ENCODE measurements at regions not wholly inside any gene's neighbourhood (a gene's known extent, or its start where the extent isn't known, plus 50 kb on each side); places are given as distances from the start of the nearest gene placed in this dataset.

- Mint-ChIP-seq H3K36me3 (ENCODE audit: low read depth) (no peaks in the 10 kb centered on the region), H3K27me3 (ENCODE audit: low read depth) (no peaks in the 10 kb centered on the region), H3K27ac (no peak overlapping the region), H3K9me3 (peaks cover 75% of the 10 kb centered on the region), H3K4me3 (no peak overlapping the region), H3K4me1 (no peaks in the 10 kb centered on the region)
- TF ChIP-seq CTCF (IDR thresholded peaks at IDR 0.05; ENCODE audit: unreplicated experiment in 3 of 3) = no peak
Measured at GRCh38 chr7:64614812-64615211, 51.1 kb upstream of the ZNF107 start.

GRCh38 chr7:64613653-64614052, 50.8 kb upstream of the ZNF680 start:
- no peak for TF ChIP-seq CTCF (IDR thresholded peaks at IDR 0.05; ENCODE audit: unreplicated experiment in 3 of 3)
- H3K9me3 Mint-ChIP-seq = peaks cover 73% of the 10 kb centered on the region
- no peaks in the 10 kb centered on the region for H3K36me3 Mint-ChIP-seq (ENCODE audit: low read depth)
- H3K27ac Mint-ChIP-seq = no peak overlapping the region
- no peaks in the 10 kb centered on the region for H3K4me1 Mint-ChIP-seq
- H3K4me3 Mint-ChIP-seq = no peak overlapping the region
- H3K27me3 Mint-ChIP-seq (ENCODE audit: low read depth) = no peaks in the 10 kb centered on the region
